HepG2 (cell line): ENCODE measurements at regions not wholly inside any gene's neighbourhood (a gene's known extent, or its start where the extent isn't known, plus 50 kb on each side); places are given as distances from the start of the nearest gene placed in this dataset.

Experiments
- EEA1 ChIP-seq: sonication (generic); formaldehyde crosslinking; IDR thresholded peaks from 2 replicates; pipeline ENCODE4 v1.5.1; 2020; ENCODE audit warnings: mild to moderate bottlenecking, missing genetic modification reagents, borderline replicate concordance
- FOXA3 ChIP-seq: IDR thresholded peaks from 2 replicates; pipeline ENCODE4 v1.6.1; 2016; ENCODE audit warnings: missing genetic modification reagents, missing compliant biosample characterization
- HNF4G ChIP-seq, 2 experiments: sonication (generic) in 1 of 2; formaldehyde crosslinking in 1 of 2; IDR thresholded peaks; 2 replicates each; pipeline versions ENCODE4 v1.4.0 to v1.6.1; 2011 to 2020; ENCODE audit warnings: borderline replicate concordance in 2 of 2, low read depth in 2 of 2, mild to moderate bottlenecking in 2 of 2, low read length in 1 of 2, missing genetic modification reagents in 1 of 2, moderate library complexity in 1 of 2
- KDM5B ChIP-seq: sonication (generic); formaldehyde crosslinking; IDR thresholded peaks from 2 replicates; pipeline ENCODE4 v1.4.0; 2020; ENCODE audit warnings: missing genetic modification reagents, mild to moderate bottlenecking, borderline replicate concordance
- LCORL ChIP-seq, 2 experiments: fragments of 450-650 bp in 1 of 2; sonication (generic) in 1 of 2; formaldehyde crosslinking in 1 of 2; IDR thresholded peaks; 2 replicates each; pipeline versions ENCODE4 v1.5.0 to v1.6.1; 2017 to 2020; ENCODE audit warnings: antibody characterized with exemption in 1 of 2, missing genetic modification reagents in 1 of 2
- MBD4 ChIP-seq: IDR thresholded peaks from 2 replicates; pipeline ENCODE4 v1.6.1; 2012; ENCODE audit warnings: low read length, inconsistent platforms, borderline replicate concordance
- MIER3 ChIP-seq: IDR thresholded peaks from 2 replicates; pipeline ENCODE4 v1.6.1; 2016; ENCODE audit warnings: missing compliant biosample characterization, borderline replicate concordance
- MXI1 ChIP-seq: IDR thresholded peaks from 3 replicates; pipeline ENCODE4 v1.6.1; 2012; ENCODE audit warnings: low read depth, low read length, inconsistent platforms, borderline replicate concordance
- NFATC3 ChIP-seq: sonication (generic); formaldehyde crosslinking; IDR thresholded peaks from 2 replicates; pipeline ENCODE4 v1.5.1; 2020; ENCODE audit warnings: mild to moderate bottlenecking, missing genetic modification reagents
- SAP130 ChIP-seq: IDR thresholded peaks from 2 replicates; pipeline ENCODE4 v1.6.1; 2016; ENCODE audit warnings: low read depth
- TBX2 ChIP-seq: sonication (generic); formaldehyde crosslinking; IDR thresholded peaks from 2 replicates; pipeline ENCODE4 v1.5.0; 2020; ENCODE audit warnings: missing genetic modification reagents, mild to moderate bottlenecking, borderline replicate concordance
- TCF7 ChIP-seq: sonication (generic); IDR thresholded peaks from 2 replicates; pipeline ENCODE4 v1.6.1; 2016; ENCODE audit warnings: antibody characterized with exemption, low read depth
- ZBTB38 ChIP-seq: sonication (generic); formaldehyde crosslinking; IDR thresholded peaks from 2 replicates; pipeline ENCODE4 v1.5.1; 2020; ENCODE audit warnings: mild to moderate bottlenecking, missing genetic modification reagents
- ZNF230 ChIP-seq: sonication (generic); formaldehyde crosslinking; IDR thresholded peaks from 2 replicates; pipeline ENCODE4 v1.4.0; 2020; ENCODE audit warnings: mild to moderate bottlenecking, missing genetic modification reagents
- ZNF598 ChIP-seq: sonication (generic); formaldehyde crosslinking; IDR thresholded peaks from 2 replicates; pipeline ENCODE4 v1.5.1; 2020; ENCODE audit warnings: mild to moderate bottlenecking, missing genetic modification reagents, borderline replicate concordance
- TF ChIP-seq, protein P1 (sequence below): sonication (generic); formaldehyde crosslinking; IDR thresholded peaks from 2 replicates; pipeline ENCODE4 v1.4.0; 2020; ENCODE audit warnings: missing genetic modification reagents, borderline replicate concordance
- TF ChIP-seq, protein P2 (sequence below): sonication (generic); formaldehyde crosslinking; IDR thresholded peaks from 2 replicates; pipeline ENCODE4 v1.8.1; 2023; ENCODE audit warnings: mild to moderate bottlenecking, missing genetic modification reagents
- TF ChIP-seq, protein P3 (sequence below), 2 experiments: sonication (generic) in 1 of 2; formaldehyde crosslinking in 1 of 2; IDR thresholded peaks; 2 replicates each; pipeline versions ENCODE4 v1.6.1 to v1.9.0; 2014 to 2022; ENCODE audit warnings: antibody characterized with exemption in 1 of 2, borderline replicate concordance in 1 of 2, inconsistent platforms in 1 of 2, low read depth in 1 of 2, missing genetic modification reagents in 1 of 2

DNA sequence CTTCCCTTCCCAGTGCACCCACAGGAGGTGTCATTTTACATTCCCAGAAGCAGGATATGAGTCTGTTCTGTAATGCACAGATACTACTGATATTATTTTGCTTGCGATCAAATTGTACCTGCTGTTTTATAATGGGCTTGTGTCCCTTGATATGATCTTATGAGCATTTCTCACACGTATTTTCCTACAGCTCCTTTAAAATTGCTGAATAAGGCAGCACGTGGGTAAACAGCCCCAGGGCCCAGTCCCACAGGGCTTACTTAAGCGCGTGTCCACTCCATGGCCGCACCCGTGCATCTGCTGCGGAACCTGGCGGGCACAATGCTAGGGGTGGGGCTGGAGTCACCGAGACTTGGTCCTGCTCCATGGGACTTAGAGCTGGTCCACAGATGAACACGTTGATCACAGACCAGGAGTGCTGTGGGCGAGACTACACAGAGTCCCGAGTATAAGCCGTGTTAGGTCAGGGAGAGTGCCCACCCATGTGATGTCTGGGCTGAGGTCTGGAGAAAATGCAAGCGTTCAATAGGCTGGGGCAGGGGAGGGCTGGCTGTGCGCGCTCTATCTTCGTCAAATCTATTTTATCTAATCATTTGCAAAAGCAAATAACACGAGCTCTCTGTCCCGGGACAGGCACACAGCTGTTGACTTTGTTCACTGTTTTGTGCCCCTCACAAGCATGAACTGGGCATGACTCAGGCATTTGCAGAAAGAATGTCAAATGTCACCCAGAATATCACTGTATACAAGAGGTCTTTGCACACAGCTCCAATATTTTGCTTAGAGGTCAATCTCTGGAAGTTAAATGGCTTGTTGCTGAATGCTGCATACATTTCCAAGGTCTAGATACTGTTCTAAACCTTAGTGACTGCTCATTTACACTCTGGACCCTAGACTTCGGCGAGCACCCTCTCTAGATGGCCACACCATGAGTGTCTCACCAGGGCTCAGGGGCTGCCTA, 119.3 kb downstream of the CRYAA start (continued):
- TF ChIP-seq TCF7 (peak; percentile 52; the same call in 1 of the 2 replicates), MBD4 (no peak), MXI1 (no peak), ZNF598 (CRISPR knock-in tag) (no peak), EEA1 (no peak; the same call in 1 of the 2 replicates), HNF4G (IDR thresholded peaks at IDR 0.05; ENCODE audit: borderline replicate concordance, low read depth, low read length) (no peak; the same call in 1 of the 2 replicates), HNF4G (CRISPR knock-in tag; IDR thresholded peaks at IDR 0.05; ENCODE audit: borderline replicate concordance, low read depth) (no peak), ZNF230 (CRISPR knock-in tag) (no peak), NFATC3 (CRISPR knock-in tag) (no peak), KDM5B (CRISPR knock-in tag) (no peak), LCORL (IDR thresholded peaks at IDR 0.05) (no peak), LCORL (CRISPR knock-in tag; IDR thresholded peaks at IDR 0.05) (peak; percentile 99), FOXA3 (CRISPR knock-in tag) (peak; percentile 91), ZBTB38 (CRISPR knock-in tag) (no peak), MIER3 (CRISPR knock-in tag) (0 out of 2 replicates have a peak, but pooled peaks have one; percentile 43), SAP130 (CRISPR knock-in tag) (peak; percentile 87), TBX2 (CRISPR knock-in tag) (peak; percentile 87)
- TF ChIP-seq, protein P1, sequence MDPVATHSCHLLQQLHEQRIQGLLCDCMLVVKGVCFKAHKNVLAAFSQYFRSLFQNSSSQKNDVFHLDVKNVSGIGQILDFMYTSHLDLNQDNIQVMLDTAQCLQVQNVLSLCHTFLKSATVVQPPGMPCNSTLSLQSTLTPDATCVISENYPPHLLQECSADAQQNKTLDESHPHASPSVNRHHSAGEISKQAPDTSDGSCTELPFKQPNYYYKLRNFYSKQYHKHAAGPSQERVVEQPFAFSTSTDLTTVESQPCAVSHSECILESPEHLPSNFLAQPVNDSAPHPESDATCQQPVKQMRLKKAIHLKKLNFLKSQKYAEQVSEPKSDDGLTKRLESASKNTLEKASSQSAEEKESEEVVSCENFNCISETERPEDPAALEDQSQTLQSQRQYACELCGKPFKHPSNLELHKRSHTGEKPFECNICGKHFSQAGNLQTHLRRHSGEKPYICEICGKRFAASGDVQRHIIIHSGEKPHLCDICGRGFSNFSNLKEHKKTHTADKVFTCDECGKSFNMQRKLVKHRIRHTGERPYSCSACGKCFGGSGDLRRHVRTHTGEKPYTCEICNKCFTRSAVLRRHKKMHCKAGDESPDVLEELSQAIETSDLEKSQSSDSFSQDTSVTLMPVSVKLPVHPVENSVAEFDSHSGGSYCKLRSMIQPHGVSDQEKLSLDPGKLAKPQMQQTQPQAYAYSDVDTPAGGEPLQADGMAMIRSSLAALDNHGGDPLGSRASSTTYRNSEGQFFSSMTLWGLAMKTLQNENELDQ (CRISPR knock-in tag): no peak
- TF ChIP-seq, protein P2, sequence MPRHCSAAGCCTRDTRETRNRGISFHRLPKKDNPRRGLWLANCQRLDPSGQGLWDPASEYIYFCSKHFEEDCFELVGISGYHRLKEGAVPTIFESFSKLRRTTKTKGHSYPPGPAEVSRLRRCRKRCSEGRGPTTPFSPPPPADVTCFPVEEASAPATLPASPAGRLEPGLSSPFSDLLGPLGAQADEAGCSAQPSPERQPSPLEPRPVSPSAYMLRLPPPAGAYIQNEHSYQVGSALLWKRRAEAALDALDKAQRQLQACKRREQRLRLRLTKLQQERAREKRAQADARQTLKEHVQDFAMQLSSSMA: no peak
- TF ChIP-seq, protein P3, sequence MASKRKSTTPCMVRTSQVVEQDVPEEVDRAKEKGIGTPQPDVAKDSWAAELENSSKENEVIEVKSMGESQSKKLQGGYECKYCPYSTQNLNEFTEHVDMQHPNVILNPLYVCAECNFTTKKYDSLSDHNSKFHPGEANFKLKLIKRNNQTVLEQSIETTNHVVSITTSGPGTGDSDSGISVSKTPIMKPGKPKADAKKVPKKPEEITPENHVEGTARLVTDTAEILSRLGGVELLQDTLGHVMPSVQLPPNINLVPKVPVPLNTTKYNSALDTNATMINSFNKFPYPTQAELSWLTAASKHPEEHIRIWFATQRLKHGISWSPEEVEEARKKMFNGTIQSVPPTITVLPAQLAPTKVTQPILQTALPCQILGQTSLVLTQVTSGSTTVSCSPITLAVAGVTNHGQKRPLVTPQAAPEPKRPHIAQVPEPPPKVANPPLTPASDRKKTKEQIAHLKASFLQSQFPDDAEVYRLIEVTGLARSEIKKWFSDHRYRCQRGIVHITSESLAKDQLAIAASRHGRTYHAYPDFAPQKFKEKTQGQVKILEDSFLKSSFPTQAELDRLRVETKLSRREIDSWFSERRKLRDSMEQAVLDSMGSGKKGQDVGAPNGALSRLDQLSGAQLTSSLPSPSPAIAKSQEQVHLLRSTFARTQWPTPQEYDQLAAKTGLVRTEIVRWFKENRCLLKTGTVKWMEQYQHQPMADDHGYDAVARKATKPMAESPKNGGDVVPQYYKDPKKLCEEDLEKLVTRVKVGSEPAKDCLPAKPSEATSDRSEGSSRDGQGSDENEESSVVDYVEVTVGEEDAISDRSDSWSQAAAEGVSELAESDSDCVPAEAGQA (IDR thresholded peaks at IDR 0.05; ENCODE audit: low read depth): no peak
- TF ChIP-seq, protein P3 (CRISPR knock-in tag; IDR thresholded peaks at IDR 0.05; ENCODE audit: borderline replicate concordance): no peak
